ENCODE measurements at regions not wholly inside any gene's neighbourhood (a gene's known extent, or its start where the extent isn't known, plus 50 kb on each side); places are given as distances from the start of the nearest gene placed in this dataset.

DNA sequence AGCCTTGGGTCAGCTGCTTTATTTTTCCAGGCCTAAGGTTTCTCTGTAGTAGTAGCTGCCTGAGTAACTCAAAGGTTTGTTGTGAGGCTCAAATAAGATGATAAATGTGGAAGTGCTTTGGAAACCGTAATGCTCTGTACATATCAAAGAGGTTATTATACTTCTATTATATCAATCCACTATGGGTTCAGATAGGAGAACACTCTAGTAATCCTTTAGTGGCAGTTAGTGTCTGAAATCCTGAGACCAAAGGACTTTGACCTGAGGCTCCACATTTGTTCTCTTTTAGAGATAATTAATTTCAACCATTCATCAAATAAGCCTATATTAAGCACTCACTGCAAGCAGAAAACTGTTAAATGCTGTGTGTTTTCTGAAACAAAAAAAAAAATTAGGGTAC, 128.6 kb upstream of the BCL6 start:
- DNase-seq (ENCODE audit: low spot score): no peak
- no peak for ATAC-seq (ENCODE audit: insufficient number of reproducible peaks, low FRiP score, low read depth)
- Histone ChIP-seq H3K27ac (no peak overlapping the region), H3K4me3 (no peak overlapping the region), H3K36me3 (no peaks in the 10 kb centered on the region), H3K4me1 (ENCODE audit: control insufficient read depth in 1 of 2, low read depth in 2 of 2) (no peaks in the 10 kb centered on the region), H3K27me3 (replicated peaks; ENCODE audit: insufficient read depth) (no peaks in the 10 kb centered on the region), H3K9me3 (no peaks in the 10 kb centered on the region)
- TF ChIP-seq, protein P1, sequence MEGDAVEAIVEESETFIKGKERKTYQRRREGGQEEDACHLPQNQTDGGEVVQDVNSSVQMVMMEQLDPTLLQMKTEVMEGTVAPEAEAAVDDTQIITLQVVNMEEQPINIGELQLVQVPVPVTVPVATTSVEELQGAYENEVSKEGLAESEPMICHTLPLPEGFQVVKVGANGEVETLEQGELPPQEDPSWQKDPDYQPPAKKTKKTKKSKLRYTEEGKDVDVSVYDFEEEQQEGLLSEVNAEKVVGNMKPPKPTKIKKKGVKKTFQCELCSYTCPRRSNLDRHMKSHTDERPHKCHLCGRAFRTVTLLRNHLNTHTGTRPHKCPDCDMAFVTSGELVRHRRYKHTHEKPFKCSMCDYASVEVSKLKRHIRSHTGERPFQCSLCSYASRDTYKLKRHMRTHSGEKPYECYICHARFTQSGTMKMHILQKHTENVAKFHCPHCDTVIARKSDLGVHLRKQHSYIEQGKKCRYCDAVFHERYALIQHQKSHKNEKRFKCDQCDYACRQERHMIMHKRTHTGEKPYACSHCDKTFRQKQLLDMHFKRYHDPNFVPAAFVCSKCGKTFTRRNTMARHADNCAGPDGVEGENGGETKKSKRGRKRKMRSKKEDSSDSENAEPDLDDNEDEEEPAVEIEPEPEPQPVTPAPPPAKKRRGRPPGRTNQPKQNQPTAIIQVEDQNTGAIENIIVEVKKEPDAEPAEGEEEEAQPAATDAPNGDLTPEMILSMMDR (IDR thresholded peaks at IDR 0.05): no peak

DNA sequence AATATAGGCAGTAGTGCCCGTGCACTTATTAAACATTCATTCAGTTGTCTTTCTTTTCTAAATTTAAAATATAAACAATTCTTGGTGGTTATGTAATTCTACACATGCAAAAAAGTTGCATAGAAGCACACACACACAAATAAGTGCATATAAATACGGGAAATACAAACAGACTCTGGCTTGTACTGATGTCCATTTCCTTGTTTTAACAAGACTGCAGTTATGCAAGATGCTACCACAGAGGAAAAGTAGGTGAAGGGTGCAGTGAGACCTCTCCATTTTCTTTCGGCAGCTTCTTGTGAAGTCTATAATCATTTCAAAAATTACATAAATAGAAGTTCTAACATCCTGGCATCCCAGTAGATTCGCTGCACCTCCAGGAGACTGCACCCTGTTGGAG, 130.6 kb upstream of the BCL6 start:
- DNase-seq (ENCODE audit: low spot score): no peak
- Histone ChIP-seq H3K27ac (no peak overlapping the region), H3K4me1 (ENCODE audit: control insufficient read depth in 1 of 2, low read depth in 2 of 2) (no peaks in the 10 kb centered on the region), H3K4me3 (no peak overlapping the region), H3K36me3 (no peaks in the 10 kb centered on the region), H3K9me3 (no peaks in the 10 kb centered on the region), H3K27me3 (replicated peaks; ENCODE audit: insufficient read depth) (no peaks in the 10 kb centered on the region)
- TF ChIP-seq, protein P1 (IDR thresholded peaks at IDR 0.05): no peak
- ATAC-seq (ENCODE audit: insufficient number of reproducible peaks, low FRiP score, low read depth): no peak

DNA sequence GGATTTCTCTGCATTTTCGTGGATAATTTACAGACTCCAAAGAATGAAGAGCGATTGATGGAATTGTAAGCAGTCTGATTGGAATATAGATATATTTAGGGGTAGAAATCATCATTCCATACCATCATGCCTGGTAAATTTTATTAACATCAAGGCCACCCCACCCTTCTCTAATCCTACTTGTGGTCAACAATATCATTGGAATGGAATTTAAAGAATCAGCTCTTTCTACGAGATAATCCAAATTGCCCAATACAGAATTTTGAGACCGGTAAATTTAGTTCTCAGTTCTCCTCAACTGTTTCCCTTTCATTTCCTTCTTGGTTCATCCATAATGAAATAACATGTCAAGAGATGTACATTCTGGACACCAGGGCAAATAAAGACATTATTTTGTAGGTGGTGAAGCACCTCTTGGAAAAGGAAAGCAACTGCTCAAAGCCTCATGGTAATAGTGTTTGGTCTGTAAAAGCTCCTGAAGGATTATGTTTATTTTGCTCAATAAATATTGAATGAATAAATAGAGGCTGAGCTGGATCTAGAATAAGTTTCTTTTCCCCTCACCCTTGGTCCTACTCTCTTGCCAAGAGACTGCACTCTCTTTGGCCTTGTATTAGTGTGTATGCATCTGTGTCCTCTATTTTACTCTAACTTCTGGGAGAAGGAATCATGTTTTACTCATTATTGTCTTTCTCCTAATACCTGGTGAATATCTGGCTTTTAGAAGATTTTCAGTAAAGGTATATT, 133.7 kb upstream of the BCL6 start:
- H3K36me3 ChIP-seq: no peaks in the 10 kb centered on the region
- no peaks in the 10 kb centered on the region for H3K27me3 ChIP-seq (replicated peaks; ENCODE audit: insufficient read depth)
- H3K27ac ChIP-seq: no peak overlapping the region
- H3K9me3 ChIP-seq: no peaks in the 10 kb centered on the region
- no peaks in the 10 kb centered on the region for H3K4me1 ChIP-seq (ENCODE audit: control insufficient read depth in 1 of 2, low read depth in 2 of 2)
- TF ChIP-seq, protein P1 (IDR thresholded peaks at IDR 0.05): no peak
- ATAC-seq (ENCODE audit: insufficient number of reproducible peaks, low FRiP score, low read depth) (no peak), DNase-seq (ENCODE audit: low spot score) (no peak)
- H3K4me3 ChIP-seq: no peak overlapping the region

DNA sequence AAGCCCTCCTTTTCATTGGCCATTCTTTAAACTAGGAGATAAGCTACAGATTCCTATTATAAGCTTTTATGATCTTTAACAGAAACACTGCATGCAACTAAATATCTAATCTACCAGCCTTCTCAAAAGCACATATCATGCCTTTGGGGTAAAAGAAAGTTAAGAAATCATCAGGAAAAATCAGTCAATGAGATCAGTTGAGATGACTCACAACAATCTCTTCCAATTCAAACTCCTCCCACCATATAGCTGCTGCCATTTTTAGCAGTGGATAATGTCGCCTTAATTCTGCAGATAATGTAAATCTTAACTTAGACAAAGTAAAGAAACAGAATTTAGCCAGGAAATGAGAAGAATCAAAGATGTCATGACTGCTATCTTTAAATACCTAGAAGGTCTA, 135.2 kb upstream of the BCL6 start:
- H3K4me3 ChIP-seq: no peak overlapping the region
- no peaks in the 10 kb centered on the region for H3K4me1 ChIP-seq (ENCODE audit: control insufficient read depth in 1 of 2, low read depth in 2 of 2)
- ATAC-seq (ENCODE audit: insufficient number of reproducible peaks, low FRiP score, low read depth): no peak
- TF ChIP-seq, protein P1 (IDR thresholded peaks at IDR 0.05): no peak
- no peaks in the 10 kb centered on the region for H3K36me3 ChIP-seq
- no peak for DNase-seq (ENCODE audit: low spot score)
- H3K27ac ChIP-seq: no peak overlapping the region
- no peaks in the 10 kb centered on the region for H3K27me3 ChIP-seq (replicated peaks; ENCODE audit: insufficient read depth)
- H3K9me3 ChIP-seq: no peaks in the 10 kb centered on the region

DNA sequence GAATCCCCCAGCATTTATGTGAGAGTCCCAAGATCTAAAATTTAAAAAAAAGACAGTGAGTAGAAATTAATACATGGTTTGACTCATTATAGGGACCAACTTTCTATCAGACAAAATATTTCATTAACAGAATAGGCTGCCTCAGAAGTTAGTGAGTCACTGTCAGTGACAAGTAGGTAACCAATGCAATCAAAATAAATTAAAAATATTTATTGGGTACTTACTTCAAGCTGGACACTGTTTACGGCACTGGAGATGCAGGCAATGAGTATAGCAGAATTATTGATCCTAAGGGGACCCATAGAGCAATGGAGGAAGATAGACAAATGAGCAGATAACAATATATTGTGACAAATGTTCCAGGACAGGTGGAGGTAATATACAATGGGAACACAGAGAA, 135.6 kb upstream of the BCL6 start:
- no peak for ATAC-seq (ENCODE audit: insufficient number of reproducible peaks, low FRiP score, low read depth)
- TF ChIP-seq, protein P1 (IDR thresholded peaks at IDR 0.05): no peak
- H3K4me1 ChIP-seq (ENCODE audit: control insufficient read depth in 1 of 2, low read depth in 2 of 2): no peaks in the 10 kb centered on the region
- no peak overlapping the region for H3K4me3 ChIP-seq
- no peak for DNase-seq (ENCODE audit: low spot score)
- no peak overlapping the region for H3K27ac ChIP-seq
- H3K36me3 ChIP-seq: no peaks in the 10 kb centered on the region
- H3K27me3 ChIP-seq (replicated peaks; ENCODE audit: insufficient read depth): no peaks in the 10 kb centered on the region
- H3K9me3 ChIP-seq: no peaks in the 10 kb centered on the region
